ENCODE measurements at regions not wholly inside any gene's neighbourhood (a gene's known extent, or its start where the extent isn't known, plus 50 kb on each side); places are given as distances from the start of the nearest gene placed in this dataset.
"Not testable (repeated sequence)": the region's sequence is repeated elsewhere in the genome, so short reads cannot be mapped to it uniquely, and the experiment has no call there.

GRCh38 chr4:137749466-137749865 is 217.2 kb upstream of the PCDH18 start:
- H3K4me1 ChIP-seq (ENCODE audit: insufficient read depth, low read length) = no peaks in the 10 kb centered on the region
- H3K9ac ChIP-seq (ENCODE audit: low read depth, low read length) = no peak overlapping the region
- no peaks in the 10 kb centered on the region for H3K36me3 ChIP-seq (ENCODE audit: insufficient read depth, low read depth, low read length)
- H3K4me3 ChIP-seq (ENCODE audit: low read length) = no peak overlapping the region
- H3K27me3 ChIP-seq (ENCODE audit: insufficient read depth, low read length) = no peaks in the 10 kb centered on the region
- no peaks in the 10 kb centered on the region for H3K9me3 ChIP-seq (ENCODE audit: insufficient read depth, low read depth, low read length)
- no peak overlapping the region for H3K27ac ChIP-seq (ENCODE audit: low read length)

DNA sequence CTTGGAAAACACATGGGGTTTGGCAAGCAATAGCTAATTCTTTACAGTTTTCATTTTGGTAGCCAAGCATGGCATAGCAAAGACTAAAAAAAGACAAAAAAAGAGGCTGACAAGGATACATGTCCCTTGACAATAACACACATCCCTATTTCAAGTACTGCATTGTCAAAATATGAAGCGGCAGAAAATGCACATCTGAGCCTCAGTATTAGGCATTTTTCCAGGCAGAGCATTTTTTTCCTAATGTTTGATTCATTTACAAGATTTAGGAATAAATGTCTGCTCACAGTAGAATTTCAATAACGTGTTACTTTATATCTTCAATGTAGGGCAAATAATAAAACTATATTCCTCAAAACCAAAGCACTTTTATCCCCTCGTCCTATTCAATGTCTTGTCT is 216.3 kb upstream of the PCDH18 start:
- H3K27ac ChIP-seq (ENCODE audit: low read length) = no peak overlapping the region
- no peaks in the 10 kb centered on the region for H3K36me3 ChIP-seq (ENCODE audit: insufficient read depth, low read depth, low read length)
- no peak overlapping the region for H3K9ac ChIP-seq (ENCODE audit: low read depth, low read length)
- no peaks in the 10 kb centered on the region for H3K4me1 ChIP-seq (ENCODE audit: insufficient read depth, low read length)
- no peaks in the 10 kb centered on the region for H3K9me3 ChIP-seq (ENCODE audit: insufficient read depth, low read depth, low read length)
- no peak overlapping the region for H3K4me3 ChIP-seq (ENCODE audit: low read length)
- H3K27me3 ChIP-seq (ENCODE audit: insufficient read depth, low read length) = no peaks in the 10 kb centered on the region

- no peaks in the 10 kb centered on the region for H3K36me3 ChIP-seq (ENCODE audit: insufficient read depth, low read depth, low read length)
- no peak overlapping the region for H3K27ac ChIP-seq (ENCODE audit: low read length)
- no peak overlapping the region for H3K4me3 ChIP-seq (ENCODE audit: low read length)
- H3K27me3 ChIP-seq (ENCODE audit: insufficient read depth, low read length) = no peaks in the 10 kb centered on the region
- no peak overlapping the region for H3K9ac ChIP-seq (ENCODE audit: low read depth, low read length)
- no peaks in the 10 kb centered on the region for H3K9me3 ChIP-seq (ENCODE audit: insufficient read depth, low read depth, low read length)
- H3K4me1 ChIP-seq (ENCODE audit: insufficient read depth, low read length) = 0 out of 2 replicates have a peak, but pooled peaks cover 3% of the 10 kb centered on the region
Observed at GRCh38 chr4:137740141-137740540, 207.8 kb upstream of the PCDH18 start.

DNA sequence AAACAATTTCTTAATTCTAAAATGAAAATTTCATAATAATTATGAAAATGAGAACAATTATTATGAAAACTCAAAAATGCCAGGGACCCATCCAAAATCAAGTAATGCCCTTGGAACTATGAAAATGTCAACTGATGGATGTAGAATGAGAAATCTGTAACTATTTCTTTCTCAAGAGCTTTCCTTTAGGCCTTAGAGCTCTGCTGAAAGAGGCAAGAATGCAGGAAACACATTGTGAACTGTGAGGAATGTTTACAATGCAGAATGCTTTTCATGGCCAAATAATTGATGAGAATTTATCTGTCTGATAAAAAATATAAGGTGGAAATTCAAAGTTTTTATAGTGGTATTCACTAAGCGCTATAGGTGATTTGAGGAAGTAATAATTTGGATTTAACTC is 207.1 kb upstream of the PCDH18 start:
- no peak overlapping the region for H3K4me3 ChIP-seq (ENCODE audit: low read length)
- no peaks in the 10 kb centered on the region for H3K9me3 ChIP-seq (ENCODE audit: insufficient read depth, low read depth, low read length)
- H3K9ac ChIP-seq (ENCODE audit: low read depth, low read length) = no peak overlapping the region
- H3K27me3 ChIP-seq (ENCODE audit: insufficient read depth, low read length) = no peaks in the 10 kb centered on the region
- no peak overlapping the region for H3K27ac ChIP-seq (ENCODE audit: low read length)
- 0 out of 2 replicates have a peak, but pooled peaks cover 3% of the 10 kb centered on the region for H3K4me1 ChIP-seq (ENCODE audit: insufficient read depth, low read length)
- H3K36me3 ChIP-seq (ENCODE audit: insufficient read depth, low read depth, low read length) = no peaks in the 10 kb centered on the region

DNA sequence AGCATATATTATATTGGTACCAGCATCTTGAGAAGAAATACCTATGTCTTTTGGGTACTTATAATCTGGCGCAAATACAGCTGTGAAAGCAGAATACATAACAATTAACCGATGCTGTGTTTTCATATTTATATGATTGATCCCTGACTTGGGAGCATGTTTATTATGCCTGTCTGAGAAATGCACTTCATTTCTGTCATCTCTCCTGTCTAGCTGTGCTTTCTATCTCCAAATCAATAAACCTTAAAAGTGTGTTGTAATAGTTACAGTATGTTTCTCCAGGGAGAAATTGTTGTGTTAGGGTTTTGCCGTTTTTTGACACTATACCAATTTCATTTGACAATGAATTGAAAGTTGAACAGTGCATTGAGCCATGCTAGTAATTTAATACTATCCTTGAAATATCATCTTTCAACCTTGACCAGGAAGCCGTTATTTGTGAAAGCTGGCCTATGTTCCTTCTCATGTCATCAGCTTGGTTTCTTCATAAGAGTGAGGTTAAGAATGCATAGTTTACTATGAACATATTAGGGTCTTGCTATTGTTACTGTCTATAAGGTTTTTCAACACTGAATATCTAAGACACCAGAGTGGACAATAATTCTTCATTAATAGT is 206.2 kb upstream of the PCDH18 start:
- Histone ChIP-seq H3K9me3 (ENCODE audit: insufficient read depth, low read depth, low read length) (no peaks in the 10 kb centered on the region), H3K27me3 (ENCODE audit: insufficient read depth, low read length) (no peaks in the 10 kb centered on the region), H3K4me3 (ENCODE audit: low read length) (no peak overlapping the region), H3K27ac (ENCODE audit: low read length) (no peak overlapping the region), H3K36me3 (ENCODE audit: insufficient read depth, low read depth, low read length) (no peaks in the 10 kb centered on the region), H3K9ac (ENCODE audit: low read depth, low read length) (no peak overlapping the region), H3K4me1 (ENCODE audit: insufficient read depth, low read length) (0 out of 2 replicates have a peak, but pooled peaks cover 3% of the 10 kb centered on the region)

- Histone ChIP-seq H3K9me3 (ENCODE audit: insufficient read depth, low read depth, low read length) (no peaks in the 10 kb centered on the region), H3K9ac (ENCODE audit: low read depth, low read length) (no peak overlapping the region), H3K4me3 (ENCODE audit: low read length) (no peak overlapping the region), H3K36me3 (ENCODE audit: insufficient read depth, low read depth, low read length) (no peaks in the 10 kb centered on the region), H3K27me3 (ENCODE audit: insufficient read depth, low read length) (no peaks in the 10 kb centered on the region), H3K4me1 (ENCODE audit: insufficient read depth, low read length) (0 out of 2 replicates have a peak, but pooled peaks cover 3% of the 10 kb centered on the region), H3K27ac (ENCODE audit: low read length) (no peak overlapping the region)
Observed at GRCh38 chr4:137735561-137736104, 203.3 kb upstream of the PCDH18 start.

GRCh38 chr4:137733174-137734141 is 201.2 kb upstream of the PCDH18 start:
- H3K36me3 ChIP-seq (ENCODE audit: insufficient read depth, low read depth, low read length); H3K9ac ChIP-seq (ENCODE audit: low read depth, low read length); H3K9me3 ChIP-seq (ENCODE audit: insufficient read depth, low read depth, low read length); H3K4me1 ChIP-seq (ENCODE audit: insufficient read depth, low read length); H3K4me3 ChIP-seq (ENCODE audit: low read length); H3K27me3 ChIP-seq (ENCODE audit: insufficient read depth, low read length); H3K27ac ChIP-seq (ENCODE audit: low read length): not testable (repeated sequence)

- no peak overlapping the region for H3K4me3 ChIP-seq (ENCODE audit: low read length)
- H3K36me3 ChIP-seq (ENCODE audit: insufficient read depth, low read depth, low read length) = no peaks in the 10 kb centered on the region
- H3K9ac ChIP-seq (ENCODE audit: low read depth, low read length) = no peak overlapping the region
- no peaks in the 10 kb centered on the region for H3K4me1 ChIP-seq (ENCODE audit: insufficient read depth, low read length)
- no peak overlapping the region for H3K27ac ChIP-seq (ENCODE audit: low read length)
- no peaks in the 10 kb centered on the region for H3K27me3 ChIP-seq (ENCODE audit: insufficient read depth, low read length)
- peaks cover 5% of the 10 kb centered on the region; the same call in 1 of the 2 replicates for H3K9me3 ChIP-seq (ENCODE audit: insufficient read depth, low read depth, low read length)
Observed at GRCh38 chr4:137722910-137723309, 190.6 kb upstream of the PCDH18 start.

DNA sequence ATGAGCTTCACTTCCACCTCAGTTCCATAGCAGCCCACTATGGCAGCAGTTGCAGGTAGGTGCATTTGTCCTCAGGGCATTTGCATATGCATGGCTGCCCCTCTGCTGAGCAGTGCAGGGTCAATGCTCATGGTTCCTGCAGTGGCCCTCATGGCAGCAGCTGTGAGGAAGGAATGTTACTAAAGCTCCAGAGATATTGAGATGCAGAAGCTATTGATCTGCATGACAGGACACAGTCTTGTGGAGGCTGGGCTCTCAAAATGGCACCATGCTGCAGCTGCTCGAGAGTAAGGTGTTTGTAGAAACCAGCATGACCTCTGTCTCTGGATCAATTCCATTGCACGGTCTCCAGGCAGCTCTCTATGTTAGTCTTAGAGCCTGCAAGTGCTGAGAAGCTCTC is 179.2 kb upstream of the PCDH18 start:
- H3K27ac ChIP-seq (ENCODE audit: low read length) = peak overlapping the region; percentile 20

DNA sequence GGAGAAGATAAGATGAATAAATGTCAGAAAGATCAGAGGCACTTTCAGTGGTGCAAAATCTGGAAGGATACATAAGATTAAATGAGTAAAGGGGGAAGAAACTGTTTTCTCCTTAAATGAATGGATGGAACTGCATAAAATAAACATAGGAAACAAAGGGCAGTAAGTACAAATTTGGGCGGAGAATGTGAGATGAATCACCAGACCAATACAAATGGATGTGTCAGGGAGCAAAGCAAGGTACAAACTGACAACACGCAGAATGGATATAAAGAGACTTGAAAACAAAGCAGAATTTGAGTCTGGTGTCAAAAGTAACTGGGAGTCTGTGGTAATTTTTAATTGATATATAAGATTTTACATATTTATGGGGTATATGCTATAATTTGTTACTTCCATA is 175.3 kb upstream of the PCDH18 start:
- H3K9ac ChIP-seq (ENCODE audit: low read depth, low read length) = no peak overlapping the region
- H3K4me1 ChIP-seq (ENCODE audit: insufficient read depth, low read length) = no peaks in the 10 kb centered on the region
- H3K27ac ChIP-seq (ENCODE audit: low read length) = no peak overlapping the region
- no peaks in the 10 kb centered on the region for H3K36me3 ChIP-seq (ENCODE audit: insufficient read depth, low read depth, low read length)
- no peaks in the 10 kb centered on the region for H3K9me3 ChIP-seq (ENCODE audit: insufficient read depth, low read depth, low read length)
- no peak overlapping the region for H3K4me3 ChIP-seq (ENCODE audit: low read length)
- no peaks in the 10 kb centered on the region for H3K27me3 ChIP-seq (ENCODE audit: insufficient read depth, low read length)

More for the DNA sequence above, 179.2 kb upstream of the PCDH18 start:
- no peaks in the 10 kb centered on the region for H3K27me3 ChIP-seq (ENCODE audit: insufficient read depth, low read length)
- H3K36me3 ChIP-seq (ENCODE audit: insufficient read depth, low read depth, low read length) = no peaks in the 10 kb centered on the region
- H3K4me3 ChIP-seq (ENCODE audit: low read length) = no peak overlapping the region
- no peak overlapping the region for H3K9ac ChIP-seq (ENCODE audit: low read depth, low read length)
- no peaks in the 10 kb centered on the region for H3K4me1 ChIP-seq (ENCODE audit: insufficient read depth, low read length)
- no peaks in the 10 kb centered on the region for H3K9me3 ChIP-seq (ENCODE audit: insufficient read depth, low read depth, low read length)

DNA sequence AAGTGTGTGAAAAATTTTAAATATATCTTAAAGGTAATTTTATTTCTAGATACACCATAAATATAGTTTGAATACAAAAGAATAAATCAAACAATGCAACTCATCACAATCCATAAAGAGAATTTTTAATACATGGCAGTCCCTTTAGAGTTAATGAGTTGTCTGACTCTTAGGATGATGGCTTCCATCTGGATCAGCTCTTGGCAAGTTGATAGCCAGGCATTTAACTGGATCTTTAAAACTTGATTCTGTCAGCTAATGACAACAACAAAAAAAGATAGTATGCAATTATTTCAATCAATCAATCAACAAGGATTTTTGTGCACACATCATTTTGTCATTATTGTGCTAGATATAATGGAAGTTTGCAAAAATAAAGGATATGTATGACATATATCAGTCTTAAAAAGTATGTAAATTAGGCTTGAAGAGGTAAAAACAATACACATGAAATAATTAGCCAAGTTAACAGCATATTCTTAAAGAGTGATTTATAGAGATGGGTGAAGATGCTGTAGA is 174.9 kb upstream of the PCDH18 start:
- Histone ChIP-seq H3K9me3 (ENCODE audit: insufficient read depth, low read depth, low read length) (no peaks in the 10 kb centered on the region), H3K36me3 (ENCODE audit: insufficient read depth, low read depth, low read length) (no peaks in the 10 kb centered on the region), H3K27ac (ENCODE audit: low read length) (no peak overlapping the region), H3K4me3 (ENCODE audit: low read length) (no peak overlapping the region), H3K9ac (ENCODE audit: low read depth, low read length) (no peak overlapping the region), H3K4me1 (ENCODE audit: insufficient read depth, low read length) (no peaks in the 10 kb centered on the region), H3K27me3 (ENCODE audit: insufficient read depth, low read length) (no peaks in the 10 kb centered on the region)
